GM19463 (cell line): ENCODE measurements at regions not wholly inside any gene's neighbourhood (a gene's known extent, or its start where the extent isn't known, plus 50 kb on each side); places are given as distances from the start of the nearest gene placed in this dataset.

Experiments used
- ATAC-seq: cut with Tn5 transposase; IDR thresholded peaks from one replicate; pipeline ENCODE4 v1.9.1; 2021; ENCODE audit warnings: mild to moderate bottlenecking, moderate library complexity; ENCODE audit not compliant: unreplicated experiment

GRCh38 chr13:33945477-33945876, 127.5 kb downstream of the RFC3 start:
- no peak for ATAC-seq

- ATAC-seq: no peak
These were observed 135.3 kb downstream of the RFC3 start for GRCh38 chr13:33953203-33953602.

- no peak for ATAC-seq
These were observed 135.8 kb downstream of the RFC3 start for GRCh38 chr13:33953781-33954180.

GRCh38 chr13:33956346-33956745, 138.4 kb downstream of the RFC3 start:
- no peak for ATAC-seq

- no peak for ATAC-seq
These were observed 139.6 kb downstream of the RFC3 start for GRCh38 chr13:33957497-33957905.

GRCh38 chr13:33958964-33959363, 141.0 kb downstream of the RFC3 start:
- peak; percentile 54 for ATAC-seq

GRCh38 chr13:33963134-33963533, 145.2 kb downstream of the RFC3 start:
- ATAC-seq: no peak

- ATAC-seq: no peak
These were observed 145.9 kb downstream of the RFC3 start for GRCh38 chr13:33963895-33964294.

- no peak for ATAC-seq
These were observed 150.9 kb downstream of the RFC3 start for GRCh38 chr13:33968520-33969507.

GRCh38 chr13:33970746-33971561, 153.0 kb downstream of the RFC3 start:
- no peak for ATAC-seq

- ATAC-seq: no peak
These were observed 153.5 kb downstream of the RFC3 start for GRCh38 chr13:33971562-33971819.

- ATAC-seq: no peak
These were observed 155.2 kb downstream of the RFC3 start for GRCh38 chr13:33973194-33973593.

GRCh38 chr13:33976965-33977364, 159.0 kb downstream of the RFC3 start:
- no peak for ATAC-seq

- ATAC-seq: no peak
These were observed 160.7 kb downstream of the RFC3 start for GRCh38 chr13:33978653-33979052.

- no peak for ATAC-seq
These were observed 175.0 kb downstream of the RFC3 start for GRCh38 chr13:33992881-33993336.

- ATAC-seq: peak; percentile 54
These were observed 176.2 kb downstream of the RFC3 start for GRCh38 chr13:33994198-33994597.

GRCh38 chr13:33994826-33995502, 177.0 kb downstream of the RFC3 start:
- ATAC-seq: no peak

GRCh38 chr13:33996636-33997035, 178.7 kb downstream of the RFC3 start:
- no peak for ATAC-seq

- no peak for ATAC-seq
These were observed 179.6 kb downstream of the RFC3 start for GRCh38 chr13:33997574-33997973.

- ATAC-seq: no peak
These were observed 182.1 kb downstream of the RFC3 start for GRCh38 chr13:33999811-34000605.

- ATAC-seq: no peak
These were observed 183.0 kb downstream of the RFC3 start for GRCh38 chr13:34000955-34001354.
